CD4-positive, alpha-beta T cell treated with Interleukin-1 beta for 1 hour (primary cell): ENCODE measurements at regions not wholly inside any gene's neighbourhood (a gene's known extent, or its start where the extent isn't known, plus 50 kb on each side); places are given as distances from the start of the nearest gene placed in this dataset.
"Not testable (repeated sequence)": the region's sequence is repeated elsewhere in the genome, so short reads cannot be mapped to it uniquely, and the experiment has no call there.

Experiments used
- DNase-seq, 2 donors: peaks; one replicate each; pipeline ENCODE4 v3.0.0-alpha.2; 2020 to 2022

DNA sequence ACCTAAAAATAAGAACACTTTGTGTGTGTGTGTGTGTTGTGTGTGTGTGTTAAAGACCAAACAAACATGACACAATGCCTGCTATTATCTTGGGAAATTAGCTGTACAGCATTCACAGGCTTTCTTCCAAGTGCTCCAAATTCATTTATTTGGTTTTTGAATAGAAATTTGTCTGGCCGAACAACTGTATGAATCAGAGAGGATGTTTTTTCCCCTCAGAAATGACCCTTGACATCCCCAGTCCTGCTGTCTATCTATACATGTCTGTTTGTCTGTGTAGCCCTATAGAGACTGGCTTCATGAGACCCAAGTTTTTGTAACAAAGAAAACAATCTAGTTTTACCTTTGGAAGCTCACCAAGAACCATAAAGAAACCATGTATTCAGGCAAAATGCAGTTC, 549.8 kb downstream of the NSUN3 start:
- no peak for DNase-seq

DNA sequence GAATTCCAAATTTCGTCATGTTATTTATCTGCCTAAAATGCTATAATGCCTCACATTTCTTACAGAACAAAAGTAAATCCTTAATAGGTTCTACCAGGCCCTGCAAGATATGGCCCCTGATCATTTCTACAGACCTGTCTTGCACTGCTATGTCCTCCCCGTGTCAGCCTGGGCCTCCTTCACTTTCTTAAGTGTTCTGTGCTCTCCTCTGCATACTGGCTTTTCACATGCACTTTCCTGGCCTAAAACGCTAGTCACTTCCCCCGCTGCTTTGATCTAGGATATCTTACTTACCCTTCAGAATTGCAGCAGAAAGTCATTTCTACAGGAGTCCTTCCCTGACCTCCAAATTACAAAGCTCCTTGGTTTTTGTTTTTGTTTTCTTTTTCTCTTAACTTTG, 551.3 kb downstream of the NSUN3 start:
- DNase-seq: no peak

- no peak for DNase-seq
Measured at GRCh38 chr3:94615275-94616065, 552.6 kb downstream of the NSUN3 start.

DNA sequence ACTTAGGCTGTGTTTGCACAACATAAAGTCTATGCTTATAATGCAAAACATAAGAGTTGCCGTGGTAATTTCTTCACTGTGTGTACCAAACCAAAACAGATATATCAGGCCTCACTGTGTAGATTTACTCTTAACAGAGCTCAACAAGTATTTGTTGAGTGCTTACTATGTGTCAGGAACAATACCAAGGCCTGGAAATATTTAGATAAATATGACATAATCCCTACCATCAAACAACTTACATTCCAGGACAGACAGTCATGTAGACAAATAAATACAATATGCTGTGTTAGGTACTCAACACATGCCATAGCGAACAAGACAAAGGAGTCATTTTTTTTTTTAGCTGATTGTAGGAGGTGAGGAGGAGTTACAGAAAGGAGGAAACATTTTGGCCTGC, 554.0 kb downstream of the NSUN3 start:
- no peak for DNase-seq

DNA sequence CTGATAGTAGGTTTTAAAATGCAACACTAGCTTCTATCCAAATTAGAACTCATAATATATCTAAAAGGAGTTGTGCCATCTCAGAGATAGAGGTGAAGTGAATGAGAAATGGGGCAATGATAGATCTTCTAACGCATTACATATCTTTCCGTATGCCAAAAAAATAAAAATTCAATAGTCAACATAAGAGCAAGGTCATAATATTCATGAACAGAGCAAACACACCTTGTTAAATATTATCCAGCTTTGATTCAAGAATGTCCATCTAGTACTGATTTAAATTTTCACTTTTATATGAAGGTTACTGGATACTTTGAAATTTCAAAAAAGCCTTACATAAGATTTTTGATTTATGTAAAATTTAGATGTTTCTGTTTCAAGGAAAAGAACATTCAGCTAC, 554.5 kb downstream of the NSUN3 start:
- DNase-seq: no peak

- no peak for DNase-seq
Measured at GRCh38 chr3:94619643-94620042, 556.8 kb downstream of the NSUN3 start.

DNA sequence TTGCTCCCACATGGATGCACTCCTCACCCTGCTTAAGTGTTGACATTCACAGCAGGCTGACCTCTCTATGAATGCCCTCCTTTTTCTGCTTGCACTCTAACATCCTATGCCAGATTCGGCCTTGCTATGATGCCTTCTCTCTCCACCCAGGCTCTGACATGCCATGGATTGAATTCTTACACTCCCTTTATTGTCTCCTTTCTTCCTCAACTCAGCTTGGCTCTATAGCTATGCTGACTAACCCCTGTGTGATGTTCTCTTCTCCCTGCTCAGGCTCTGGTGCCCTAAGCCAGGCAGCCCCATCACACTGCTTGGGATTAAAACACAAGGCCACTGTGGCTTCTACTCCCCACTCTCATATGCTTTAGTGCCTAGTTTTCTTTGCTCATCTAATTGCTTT, 563.7 kb downstream of the NSUN3 start:
- DNase-seq: no peak

- no peak for DNase-seq
Measured at GRCh38 chr3:94627689-94628088, 564.8 kb downstream of the NSUN3 start.

DNA sequence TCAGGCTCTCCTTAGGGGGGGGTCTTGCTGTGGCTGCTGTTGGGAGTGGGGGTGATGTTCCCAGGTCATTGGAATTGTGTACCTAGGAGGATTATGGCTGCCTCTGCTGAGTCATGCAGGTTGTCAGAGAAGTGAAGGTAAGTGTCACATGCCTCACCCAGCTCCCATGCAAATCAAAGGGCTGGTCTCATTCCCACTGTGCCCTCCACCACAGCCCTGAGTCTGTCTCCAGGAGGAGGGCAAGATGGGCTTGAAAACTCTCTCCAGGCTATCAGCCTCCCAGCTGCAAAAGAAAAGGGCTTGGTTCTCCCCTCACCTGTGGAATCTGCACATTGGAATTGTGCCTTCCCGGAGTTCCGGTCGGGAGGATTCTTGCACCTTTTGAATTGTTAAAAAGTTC, 580.5 kb downstream of the NSUN3 start:
- no peak for DNase-seq

- no peak for DNase-seq
Measured at GRCh38 chr3:94645790-94646189, 582.9 kb downstream of the NSUN3 start.

GRCh38 chr3:94647131-94647530, 584.3 kb downstream of the NSUN3 start:
- no peak for DNase-seq

GRCh38 chr3:94648270-94649180, 585.7 kb downstream of the NSUN3 start:
- DNase-seq: not testable (repeated sequence)

DNA sequence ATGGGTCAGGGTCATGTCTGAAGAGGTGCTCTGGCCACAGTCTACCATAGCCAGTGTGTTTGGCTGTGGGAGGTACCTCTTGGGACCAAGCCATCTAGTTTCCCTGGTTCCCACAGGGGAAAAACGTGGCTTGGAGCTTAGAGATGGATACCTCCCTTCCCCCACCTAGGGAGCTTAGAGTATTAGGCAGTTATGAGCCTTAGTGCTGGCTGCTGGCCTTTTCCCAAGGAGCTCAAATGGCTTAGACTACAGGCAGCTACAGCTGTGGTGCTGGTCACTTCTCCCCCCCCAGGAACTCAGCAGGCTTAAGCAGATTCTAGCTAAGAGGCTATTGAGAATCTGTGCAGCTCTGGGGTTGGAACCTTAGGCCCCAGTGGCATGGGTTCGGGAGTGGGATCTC, 591.2 kb downstream of the NSUN3 start:
- DNase-seq: no peak

DNA sequence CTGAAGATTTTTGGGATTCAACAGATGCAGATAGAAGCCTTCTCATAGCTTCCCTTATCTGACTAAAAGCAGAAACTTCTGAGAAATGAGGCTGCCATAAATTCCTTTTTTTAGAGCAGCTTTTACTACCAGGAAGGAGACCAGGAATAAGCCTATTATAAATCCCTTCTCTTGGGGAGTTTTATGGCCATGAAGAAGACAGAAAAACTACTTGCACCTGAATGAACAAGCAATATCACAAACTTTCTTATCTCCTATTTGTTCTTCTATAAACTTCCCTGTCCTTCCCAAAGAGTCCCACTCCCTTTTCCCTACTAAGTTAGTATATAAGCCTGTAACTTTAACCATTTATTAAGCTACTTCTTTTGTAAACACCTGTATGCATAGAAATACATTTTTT, 603.1 kb downstream of the NSUN3 start:
- DNase-seq: no peak

DNA sequence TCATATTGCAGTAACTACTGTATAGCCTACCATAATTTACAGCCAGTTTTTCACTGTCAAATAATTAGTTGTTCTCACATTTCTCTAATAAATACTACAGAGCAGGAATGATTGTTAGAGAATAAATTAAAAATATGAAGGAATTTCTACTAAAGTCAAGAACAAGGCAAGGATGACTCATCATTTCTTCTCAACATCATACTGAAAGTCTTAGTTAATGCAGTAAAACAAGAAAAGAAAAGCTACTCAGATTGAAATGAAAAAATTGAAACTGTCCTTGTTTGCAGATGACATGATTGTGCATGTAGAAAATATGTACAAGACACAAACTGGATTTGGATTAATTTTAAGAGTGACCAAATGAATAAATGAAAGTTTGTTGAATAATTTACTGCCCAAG, 608.2 kb downstream of the NSUN3 start:
- DNase-seq: no peak

DNA sequence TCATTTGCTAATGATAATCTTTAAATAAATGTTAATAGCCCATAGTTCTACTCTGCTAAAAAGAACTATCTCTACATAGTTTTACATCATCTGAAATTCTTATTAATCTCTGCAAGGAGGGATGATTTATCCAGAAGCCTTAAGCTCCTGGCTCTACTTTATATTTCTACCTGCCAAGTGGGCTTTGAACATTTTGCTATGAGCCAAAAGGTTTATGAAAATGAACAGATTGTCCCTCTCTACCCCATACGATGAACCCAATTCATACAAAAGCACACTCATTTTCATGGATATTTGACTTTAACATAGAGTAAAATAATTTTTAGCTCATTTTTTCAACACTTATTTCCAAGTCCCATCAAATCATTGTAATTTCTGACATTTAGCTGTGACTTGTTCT, 611.0 kb downstream of the NSUN3 start:
- no peak for DNase-seq

DNA sequence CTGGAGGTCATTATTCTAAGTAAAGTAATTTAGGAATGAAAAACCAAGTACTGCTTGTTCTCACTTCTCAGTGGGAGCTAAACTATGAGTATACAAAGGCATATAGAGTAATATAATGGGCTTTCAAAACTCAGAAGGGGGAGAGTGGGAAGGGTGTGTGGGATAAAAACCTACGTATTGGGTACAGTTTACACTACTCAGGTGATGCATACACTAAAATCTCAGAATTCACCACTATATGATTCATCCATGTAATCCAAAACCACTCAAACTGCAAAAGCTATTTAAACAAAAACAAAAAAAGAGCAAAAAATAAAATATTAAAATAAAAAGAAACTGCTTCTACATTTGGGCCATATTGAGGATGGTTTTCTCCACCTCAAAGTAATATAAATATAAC, 623.3 kb downstream of the NSUN3 start:
- no peak for DNase-seq

DNA sequence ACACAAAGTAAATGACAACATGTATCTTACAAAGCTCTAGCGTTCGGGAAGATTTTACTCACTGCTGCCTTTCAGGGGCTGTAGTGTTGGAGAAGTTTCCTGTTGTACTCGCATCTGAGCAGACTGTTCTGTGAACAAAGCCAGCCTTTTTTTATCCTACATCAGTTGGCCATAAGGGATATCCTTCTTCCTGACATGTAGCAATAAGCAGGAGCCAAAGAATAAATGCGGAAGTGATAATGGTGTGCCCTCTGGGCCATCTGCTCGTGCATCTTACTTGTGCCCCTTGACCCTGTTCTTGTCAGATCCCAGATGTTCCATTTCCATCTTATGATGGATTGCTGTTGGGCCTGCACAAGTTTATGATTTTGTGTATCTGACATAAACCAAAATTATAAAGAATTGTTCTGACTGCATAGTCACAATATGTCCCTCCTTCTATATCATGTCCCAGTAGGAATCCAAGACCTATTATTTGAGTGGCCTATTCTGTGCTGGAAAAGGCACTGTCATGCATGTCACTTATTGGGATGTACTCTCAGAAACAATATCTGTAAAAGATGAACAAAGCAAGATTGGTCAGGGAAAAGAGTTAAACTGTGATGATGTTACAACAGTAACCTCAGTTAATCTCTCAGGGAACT, 631.3 kb downstream of the NSUN3 start:
- no peak for DNase-seq

GRCh38 chr3:94694894-94695293, 632.0 kb downstream of the NSUN3 start:
- no peak for DNase-seq

DNA sequence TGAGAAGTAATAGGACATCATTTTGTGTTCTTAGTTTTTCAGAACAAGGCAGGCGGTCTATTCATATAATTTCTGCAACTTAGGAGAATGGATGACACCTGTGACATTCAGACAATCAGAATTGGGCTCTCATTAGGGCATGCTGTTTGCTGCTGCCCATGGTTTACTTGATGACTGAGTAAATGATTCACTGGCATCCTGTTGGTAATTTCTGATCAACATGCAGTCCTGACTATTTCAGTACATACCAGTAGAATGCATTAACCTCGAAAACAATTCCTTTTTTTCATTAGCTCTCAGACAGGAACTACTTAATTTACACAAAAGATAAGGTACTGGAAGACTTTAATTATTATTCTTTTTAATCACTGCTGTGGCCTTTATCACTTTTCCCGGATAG, 641.6 kb downstream of the NSUN3 start:
- DNase-seq: no peak

DNA sequence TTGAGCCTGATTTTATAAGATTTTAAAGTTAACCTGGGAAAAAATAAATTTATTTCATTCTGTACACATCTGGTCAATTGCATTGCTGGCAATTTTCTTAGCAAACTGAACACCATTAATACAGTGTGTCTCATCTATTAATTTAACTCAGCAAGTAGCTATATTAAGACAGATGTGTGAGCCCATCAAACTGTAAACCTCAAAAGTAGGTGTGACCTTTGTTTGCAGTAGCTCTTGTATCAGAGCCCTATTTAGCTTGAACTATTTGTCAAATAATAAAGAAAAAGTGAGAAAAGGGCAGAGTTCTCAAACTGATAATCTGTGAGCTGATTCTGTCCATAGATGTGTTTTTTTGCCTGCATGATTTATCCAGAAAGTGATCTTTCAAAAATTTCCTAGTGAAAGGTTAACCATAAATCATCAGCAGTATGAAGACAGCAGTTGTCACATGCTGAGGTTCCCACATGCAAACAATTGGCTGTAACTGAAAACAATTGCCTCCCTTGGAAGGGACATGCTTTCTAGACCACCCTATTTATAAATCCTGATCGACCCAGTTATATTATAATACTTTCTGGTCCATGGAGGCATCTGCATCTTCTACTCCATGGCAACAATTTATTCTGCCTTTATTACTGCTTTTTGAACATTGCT, 646.5 kb downstream of the NSUN3 start:
- DNase-seq: no peak

DNA sequence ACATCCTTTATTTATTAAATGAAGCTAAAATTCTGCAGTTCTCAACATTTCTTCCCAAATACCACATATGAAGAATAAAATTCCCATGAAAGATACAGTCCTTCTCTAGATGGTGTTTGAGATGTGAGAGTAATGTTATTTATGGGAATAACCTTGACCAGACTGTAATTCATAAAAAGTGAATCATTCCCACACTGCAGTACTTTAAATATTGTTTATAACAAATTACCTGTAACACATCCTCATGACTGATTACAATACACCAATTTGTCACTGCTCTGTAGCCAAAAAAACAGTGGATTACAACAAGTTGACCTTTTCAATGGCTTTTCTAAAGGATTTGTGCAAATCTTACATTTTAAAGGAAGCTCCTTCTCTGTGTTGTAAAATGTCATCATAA, 651.3 kb downstream of the NSUN3 start:
- no peak for DNase-seq

DNA sequence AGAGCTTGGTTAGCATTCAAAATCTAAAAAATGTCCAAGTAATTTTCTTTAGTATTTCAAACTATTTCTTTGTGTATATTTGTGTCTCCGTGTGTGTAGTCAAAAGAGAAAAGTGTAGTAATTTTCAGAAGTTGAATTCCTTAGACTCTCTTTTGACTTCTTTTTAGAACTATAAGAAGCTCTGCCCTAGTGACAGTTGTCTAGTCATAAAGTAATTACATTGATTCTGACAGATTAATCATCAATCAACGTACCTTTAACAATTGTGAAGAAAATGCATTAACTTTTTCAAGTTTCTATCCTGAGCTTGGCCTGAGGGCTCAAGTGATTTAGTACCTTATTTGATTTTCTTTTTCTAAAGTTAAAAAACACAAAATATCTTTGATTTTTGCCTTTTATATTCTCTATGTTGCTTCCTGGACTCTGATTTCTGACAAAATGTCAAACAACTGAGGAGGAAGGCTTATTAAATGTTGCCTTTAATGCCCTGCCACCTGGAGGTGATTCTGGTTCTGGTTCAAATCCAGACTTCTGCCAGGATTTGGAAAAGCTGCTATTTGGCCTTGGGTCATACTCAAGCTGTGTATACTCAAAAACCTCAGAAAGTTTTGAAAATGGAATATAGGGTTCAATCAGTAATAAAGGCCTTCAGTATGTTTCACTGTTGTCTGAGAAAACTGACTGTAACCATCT, 653.6 kb downstream of the NSUN3 start:
- DNase-seq: no peak
